Fibroblast of mammary gland (primary cell): ENCODE measurements at regions not wholly inside any gene's neighbourhood (a gene's known extent, or its start where the extent isn't known, plus 50 kb on each side); places are given as distances from the start of the nearest gene placed in this dataset.
A peak's percentile ranks its signal among the peaks of the same experiment; 100 is the strongest.
"Not testable (repeated sequence)": the region's sequence is repeated elsewhere in the genome, so short reads cannot be mapped to it uniquely, and the experiment has no call there.

Experiments
- DNase-seq: peaks from one replicate; pipeline ENCODE4 v3.0.0-alpha.2; 2010; ENCODE audit warnings: low read depth
- H3K4me3 ChIP-seq: 2 replicates; pipeline ENCODE4 v1.5.1; 2011; ENCODE audit warnings: low read depth, mild to moderate bottlenecking, low read length, moderate library complexity; ENCODE audit not compliant: control insufficient read depth
- CTCF ChIP-seq: conservative IDR thresholded peaks from 2 replicates; pipeline ENCODE4 v1.5.1; 2011; ENCODE audit warnings: low read depth, low read length, inconsistent platforms; ENCODE audit not compliant: control insufficient read depth, insufficient read depth

- no peak overlapping the region for H3K4me3 ChIP-seq
- no peak for TF ChIP-seq CTCF
- DNase-seq = no peak
Measured at GRCh38 chr21:35506771-35507170, 457.7 kb upstream of the RUNX1 start.

GRCh38 chr21:35506352-35506751 lies 457.2 kb upstream of the RUNX1 start:
- DNase-seq = no peak
- H3K4me3 ChIP-seq = no peak overlapping the region
- TF ChIP-seq CTCF = no peak

- DNase-seq = no peak
- no peak overlapping the region for H3K4me3 ChIP-seq
- no peak for TF ChIP-seq CTCF
Measured at GRCh38 chr21:35504951-35505466, 455.9 kb upstream of the RUNX1 start.

- TF ChIP-seq CTCF = no peak
- no peak overlapping the region for H3K4me3 ChIP-seq
- DNase-seq = no peak
Measured at GRCh38 chr21:35504277-35504676, 455.2 kb upstream of the RUNX1 start.

GRCh38 chr21:35503671-35504070 lies 454.6 kb upstream of the RUNX1 start:
- no peak for TF ChIP-seq CTCF
- H3K4me3 ChIP-seq = no peak overlapping the region
- DNase-seq = peak; percentile 47

GRCh38 chr21:35502821-35503220 lies 453.7 kb upstream of the RUNX1 start:
- no peak overlapping the region for H3K4me3 ChIP-seq
- no peak for DNase-seq
- no peak for TF ChIP-seq CTCF

GRCh38 chr21:35497522-35497921 lies 448.4 kb upstream of the RUNX1 start:
- not testable (repeated sequence) for DNase-seq

More at GRCh38 chr21:35497522-35497921, 448.4 kb upstream of the RUNX1 start:
- not testable (repeated sequence) for H3K4me3 ChIP-seq
